ENCODE measurements at regions not wholly inside any gene's neighbourhood (a gene's known extent, or its start where the extent isn't known, plus 50 kb on each side); places are given as distances from the start of the nearest gene placed in this dataset.

- TF ChIP-seq FOXP2 (optimal IDR thresholded peaks at IDR 0.05; ENCODE audit: borderline replicate concordance, extremely low read depth, extremely low read length, insufficient read depth) = no peak
- no peak for TF ChIP-seq SIN3A (IDR thresholded peaks at IDR 0.05; ENCODE audit: borderline replicate concordance, insufficient read depth, low read length)
- TF ChIP-seq REST (IDR thresholded peaks at IDR 0.05; ENCODE audit: insufficient read depth in 1 of 2, low read depth in 2 of 2, low read length in 2 of 2) = no peak
- TF ChIP-seq TAF1 (IDR thresholded peaks at IDR 0.05; ENCODE audit: borderline replicate concordance, insufficient read depth, low read length) = no peak
- no peak for TF ChIP-seq POLR2AphosphoS5 (IDR thresholded peaks at IDR 0.05; ENCODE audit: low read depth, low read length)
Measured at GRCh38 chr9:124125651-124125977, 114.0 kb downstream of the LHX2 start.

GRCh38 chr9:124126648-124127646 is 115.4 kb downstream of the LHX2 start:
- no peak for TF ChIP-seq TAF1 (IDR thresholded peaks at IDR 0.05; ENCODE audit: borderline replicate concordance, insufficient read depth, low read length)
- TF ChIP-seq POLR2AphosphoS5 (IDR thresholded peaks at IDR 0.05; ENCODE audit: low read depth, low read length) = no peak
- TF ChIP-seq REST (IDR thresholded peaks at IDR 0.05; ENCODE audit: insufficient read depth in 1 of 2, low read depth in 2 of 2, low read length in 2 of 2) = no peak
- TF ChIP-seq SIN3A (IDR thresholded peaks at IDR 0.05; ENCODE audit: borderline replicate concordance, insufficient read depth, low read length) = no peak
- TF ChIP-seq FOXP2 (optimal IDR thresholded peaks at IDR 0.05; ENCODE audit: borderline replicate concordance, extremely low read depth, extremely low read length, insufficient read depth) = no peak

GRCh38 chr9:124128568-124129166 is 117.1 kb downstream of the LHX2 start:
- TF ChIP-seq POLR2AphosphoS5 (IDR thresholded peaks at IDR 0.05; ENCODE audit: low read depth, low read length) = no peak
- no peak for TF ChIP-seq TAF1 (IDR thresholded peaks at IDR 0.05; ENCODE audit: borderline replicate concordance, insufficient read depth, low read length)
- no peak for TF ChIP-seq REST (IDR thresholded peaks at IDR 0.05; ENCODE audit: insufficient read depth in 1 of 2, low read depth in 2 of 2, low read length in 2 of 2)
- TF ChIP-seq SIN3A (IDR thresholded peaks at IDR 0.05; ENCODE audit: borderline replicate concordance, insufficient read depth, low read length) = no peak
- TF ChIP-seq FOXP2 (optimal IDR thresholded peaks at IDR 0.05; ENCODE audit: borderline replicate concordance, extremely low read depth, extremely low read length, insufficient read depth) = no peak

GRCh38 chr9:124130277-124131075 is 118.9 kb downstream of the LHX2 start:
- TF ChIP-seq TAF1 (IDR thresholded peaks at IDR 0.05; ENCODE audit: borderline replicate concordance, insufficient read depth, low read length) (no peak), REST (IDR thresholded peaks at IDR 0.05; ENCODE audit: insufficient read depth in 1 of 2, low read depth in 2 of 2, low read length in 2 of 2) (no peak)
